K562 (cell line): ENCODE measurements at regions not wholly inside any gene's neighbourhood (a gene's known extent, or its start where the extent isn't known, plus 50 kb on each side); places are given as distances from the start of the nearest gene placed in this dataset.

Source experiments
- ATAC-seq: fragments of 200-7000 bp; cut with Tn5 transposase; 3 replicates; pipeline ENCODE4 v1.9.1; 2020; ENCODE audit warnings: moderate library complexity
- BruUV-seq: library from RNA; stranded (reverse); fragments of 400-500 nt; replicated peaks from 2 replicates; lab custom pipeline; 2021; lab: Mats Ljungman, UMichigan
- CTCF ChIA-PET: fragments of 300-600 bp; formaldehyde crosslinking; extraction: SDS; loops from one replicate; lab custom pipeline; 2021; ENCODE audit warnings: low intra/inter-chr PET ratio; lab: Yijun Ruan, JAX
- POLR2A ChIA-PET: fragments of 300-600, 350-650 bp; sonication (Branson Sonifier 250); formaldehyde crosslinking; extraction: SDS; loops from one replicate; lab custom pipeline; 2021; ENCODE audit warnings: antibody characterized with exemption, inconsistent platforms; lab: Yijun Ruan, JAX
- DNase-seq, 4 experiments: peaks; one replicate each; pipeline versions ENCODE4 v3.0.0 to v3.0.0-alpha.2; 2011 to 2018; ENCODE audit warnings: low spot score in 3 of 4, mixed read lengths in 3 of 4; ENCODE audit errors: extremely low read depth in 1 of 4
- FAIRE-seq: peaks from 2 replicates; lab custom pipeline; 2011; peaks lifted over from hg19 to GRCh38; lab: Jason Lieb, UNC
- H2AFZ ChIP-seq: 2 replicates; pipeline ENCODE4 v1.6.0; 2011; ENCODE audit warnings: low read depth, low read length, control low read depth, inconsistent platforms
- H3K27ac ChIP-seq: fragments of 200-600 bp; 3 replicates; pipeline ENCODE4 v1.8.0; 2011; ENCODE audit warnings: low read depth, mild to moderate bottlenecking, control low read depth, inconsistent platforms, low read length, moderate library complexity, mixed read lengths; ENCODE audit errors: extremely low read depth
- H3K27me3 ChIP-seq, 2 experiments: fragments of 300-600 bp in 1 of 2; 2 replicates in 1 of 2; 3 replicates in 1 of 2; pipeline versions ENCODE4 v1.6.0 to v1.8.0; 2011; ENCODE audit warnings: inconsistent platforms in 2 of 2, low read length in 2 of 2, mild to moderate bottlenecking in 1 of 2, mixed read lengths in 1 of 2, moderate library complexity in 1 of 2; ENCODE audit not compliant: control insufficient read depth in 2 of 2, insufficient read depth in 2 of 2
- H3K36me3 ChIP-seq: fragments of 300-600 bp; 3 replicates; pipeline ENCODE4 v1.8.0; 2011; ENCODE audit warnings: mild to moderate bottlenecking, low read length, inconsistent platforms; ENCODE audit not compliant: control insufficient read depth, insufficient read depth
- H3K4me1 ChIP-seq, 2 experiments: fragments of 200-600 bp in 1 of 2; replicated peaks in 1 of 2; 2 replicates in 1 of 2; 3 replicates in 1 of 2; pipeline versions ENCODE4 v1.5.1 to v1.8.0; 2011; ENCODE audit warnings: inconsistent platforms in 2 of 2, low read length in 2 of 2, mild to moderate bottlenecking in 1 of 2, mixed read lengths in 1 of 2, moderate library complexity in 1 of 2; ENCODE audit not compliant: control insufficient read depth in 2 of 2, insufficient read depth in 2 of 2
- H3K4me2 ChIP-seq: 2 replicates; pipeline ENCODE4 v1.6.1; 2011; ENCODE audit warnings: low read length, control low read depth, inconsistent platforms, mixed read lengths; ENCODE audit not compliant: insufficient read depth
- H3K4me3 ChIP-seq: fragments of 200-600 bp; sonication (generic), shearing (Covaris generic); 2 replicates; pipeline ENCODE4 v1.5.1; 2016; ENCODE audit warnings: control low read depth, inconsistent platforms
- H3K79me2 ChIP-seq: fragments of 200-600 bp; 3 replicates; pipeline ENCODE4 v1.8.0; 2011; ENCODE audit warnings: low read length, inconsistent platforms; ENCODE audit not compliant: control insufficient read depth, insufficient read depth
- H3K9ac ChIP-seq, 2 experiments: 2 replicates each; pipeline versions ENCODE4 v1.6.0 to v1.6.1; 2011; ENCODE audit warnings: low read depth in 2 of 2, low read length in 2 of 2, control low read depth in 1 of 2, inconsistent platforms in 1 of 2, mild to moderate bottlenecking in 1 of 2, mixed read lengths in 1 of 2; ENCODE audit not compliant: insufficient read depth in 1 of 2
- H3K9me1 ChIP-seq: one replicate; pipeline ENCODE4 v1.6.0; 2011; ENCODE audit warnings: inconsistent platforms, mild to moderate bottlenecking, low read length, moderate library complexity; ENCODE audit not compliant: control insufficient read depth, insufficient read depth
- H3K9me3 ChIP-seq: replicated peaks from 2 replicates; pipeline ENCODE4 v1.5.1; 2011; ENCODE audit warnings: low read depth, low read length, inconsistent platforms; ENCODE audit not compliant: control insufficient read depth, insufficient read depth
- H4K20me1 ChIP-seq: replicated peaks from 2 replicates; pipeline ENCODE4 v1.6.1; 2011; ENCODE audit warnings: low read length, inconsistent platforms, mixed read lengths; ENCODE audit not compliant: control insufficient read depth, insufficient read depth
- ATF4 ChIP-seq: fragments of 450-650 bp; formaldehyde crosslinking; IDR thresholded peaks from 2 replicates; pipeline ENCODE4 v1.4.0; 2022; ENCODE audit warnings: mild to moderate bottlenecking, moderate library complexity
- BRD9 ChIP-seq: fragments of 450-650 bp; IDR thresholded peaks from 2 replicates; pipeline ENCODE4 v1.6.1; 2018; ENCODE audit warnings: low read depth; ENCODE audit not compliant: partially characterized antibody
- MAFG ChIP-seq: fragments of 450-650 bp; conservative IDR thresholded peaks from 2 replicates; pipeline ENCODE4 v1.6.1; 2016; ENCODE audit warnings: missing genetic modification characterization, missing compliant biosample characterization
- SOX6 ChIP-seq: fragments of 450-650 bp; IDR thresholded peaks from 2 replicates; pipeline ENCODE4 v1.6.1; 2014; ENCODE audit warnings: mild to moderate bottlenecking
- STAG1 ChIP-seq: sonication (generic); formaldehyde crosslinking; IDR thresholded peaks from 2 replicates; pipeline ENCODE4 v1.5.0; 2020; ENCODE audit warnings: missing genetic modification reagents, borderline replicate concordance
- TBP ChIP-seq: optimal IDR thresholded peaks from 2 replicates; pipeline ENCODE3; 2011; ENCODE audit warnings: low read depth, low read length, improper control_type of control experiment
- ZNF431 ChIP-seq: sonication (generic); formaldehyde crosslinking; IDR thresholded peaks from 2 replicates; pipeline ENCODE4 v1.8.0; 2022; ENCODE audit warnings: mild to moderate bottlenecking, missing genetic modification reagents
- WGBS: fragments of 100-300 bp; shearing (Covaris generic); methylation state at CpG from one replicate; pipeline ENCODE4 v1.1.6; 2016; ENCODE audit warnings: low coverage, mixed read lengths; ENCODE audit not compliant: insufficient coverage; ENCODE audit errors: missing lambda C conversion rate; 5-methylcytosine and 5-hydroxymethylcytosine counted together
- in situ Hi-C: fragments of 300-500 bp; cut with MboI; formaldehyde crosslinking; loops from 4 replicates; pipeline ENCODE4 v1.15.0; 2018; ENCODE audit warnings: inconsistent platforms, mixed read lengths
- intact Hi-C: fragments of 100-400 bp; cut with micrococcal nuclease; formaldehyde crosslinking; loops from 2 replicates; pipeline ENCODE4 v1.14.2; 2022
- TF ChIP-seq, protein P1 (sequence below): fragments of 250-450 bp; sonication (Bioruptor Pico); IDR thresholded peaks from 2 replicates; pipeline ENCODE4 v1.8.0; 2021; ENCODE audit warnings: borderline replicate concordance, mild to moderate bottlenecking, moderate library complexity; ENCODE audit not compliant: poor library complexity, severe bottlenecking

DNA sequence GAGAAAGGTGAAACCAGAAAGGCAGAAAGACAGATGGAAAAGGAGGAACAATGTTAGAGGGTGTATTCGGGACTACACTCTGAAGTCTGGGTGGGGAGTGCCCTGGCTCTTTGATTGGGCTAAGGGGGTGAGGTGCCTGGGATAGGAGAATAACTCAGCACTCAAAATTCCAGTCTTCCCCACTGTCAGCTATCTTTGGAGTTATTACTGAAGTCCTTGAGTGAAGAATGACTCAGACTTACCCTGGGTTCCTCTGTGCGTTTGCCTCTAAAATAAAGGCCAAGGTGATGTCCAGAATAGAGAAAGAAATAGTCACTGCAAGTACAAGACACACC is 151.8 kb upstream of the SERPINE2 start:
- ChIA-PET POLR2A (no interaction called here), CTCF (no interaction called here)
- Histone ChIP-seq H3K9ac (no peak overlapping the region), H2AFZ (no peak overlapping the region), H3K36me3 (no peaks in the 10 kb centered on the region), H4K20me1 (no peaks in the 10 kb centered on the region), H3K79me2 (no peaks in the 10 kb centered on the region), H3K27ac (no peak overlapping the region), H3K9me1 (no peaks in the 10 kb centered on the region), H3K4me3 (no peak overlapping the region), H3K9me3 (no peaks in the 10 kb centered on the region), H3K4me2 (no peak overlapping the region), H3K4me1 (no peaks in the 10 kb centered on the region), H3K27me3 (no peaks in the 10 kb centered on the region)
- ATAC-seq: no peak
- intact Hi-C loops: no loop called here
- in situ Hi-C loops: no loop called here
- no TSS peak for BruUV-seq
- TF ChIP-seq TBP (no peak), ATF4 (CRISPR knock-in tag) (no peak), ZNF431 (CRISPR knock-in tag) (no peak), SOX6 (no peak), MAFG (tag) (no peak), BRD9 (no peak), STAG1 (CRISPR knock-in tag) (no peak)
- TF ChIP-seq, protein P1, sequence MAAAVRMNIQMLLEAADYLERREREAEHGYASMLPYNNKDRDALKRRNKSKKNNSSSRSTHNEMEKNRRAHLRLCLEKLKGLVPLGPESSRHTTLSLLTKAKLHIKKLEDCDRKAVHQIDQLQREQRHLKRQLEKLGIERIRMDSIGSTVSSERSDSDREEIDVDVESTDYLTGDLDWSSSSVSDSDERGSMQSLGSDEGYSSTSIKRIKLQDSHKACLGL (CRISPR knock-in tag): no peak
- 0% methylated on average over 1 of the region's 2 CpGs for WGBS
- DNase-seq: no peak
- FAIRE-seq: no peak
